Vagina (tissue), 2 donors: ENCODE measurements at regions not wholly inside any gene's neighbourhood (a gene's known extent, or its start where the extent isn't known, plus 50 kb on each side); places are given as distances from the start of the nearest gene placed in this dataset.

Experiments
- DNase-seq, 2 donors: peaks; one replicate each; pipeline ENCODE4 v3.0.0-alpha.2; 2017; ENCODE audit errors: extremely low spot score in 2 of 2
- H3K27ac ChIP-seq: fragments of 200-600 bp; sonication (generic); one replicate; pipeline ENCODE4 v1.5.1; 2019
- H3K27me3 ChIP-seq: fragments of 200-600 bp; sonication (generic); one replicate; pipeline ENCODE4 v1.5.1; 2019
- H3K36me3 ChIP-seq, 2 donors: fragments of 200-600 bp; sonication (generic); one replicate each; pipeline ENCODE4 v1.5.1; 2017 to 2019
- H3K4me1 ChIP-seq: fragments of 200-600 bp; sonication (generic); one replicate; pipeline ENCODE4 v1.5.1; 2019
- H3K4me3 ChIP-seq, 2 donors: fragments of 200-600 bp; sonication (generic); 1 replicate in 1 of 2; 2 replicates in 1 of 2; pipeline ENCODE4 v1.5.1; 2016 to 2019
- H3K9me3 ChIP-seq: fragments of 200-600 bp; sonication (generic); one replicate; pipeline ENCODE4 v1.5.1; 2019
- CTCF ChIP-seq, 3 experiments: fragments of 450-650 bp in 2 of 3; fragments of 200-600 bp in 1 of 3; sonication (generic) in 1 of 3; IDR thresholded peaks; one replicate each; pipeline ENCODE4 v1.5.1; 2017 to 2019; ENCODE audit warnings: antibody characterized with exemption in 3 of 3, mild to moderate bottlenecking in 2 of 3, moderate library complexity in 2 of 3
- POLR2A ChIP-seq, 2 donors: fragments of 450-650 bp; IDR thresholded peaks; one replicate each; pipeline ENCODE4 v1.6.1; 2017; ENCODE audit warnings: antibody characterized with exemption in 2 of 2, mild to moderate bottlenecking in 2 of 2, moderate library complexity in 2 of 2
- POLR2AphosphoS5 ChIP-seq, 2 donors: sonication (generic); formaldehyde crosslinking; IDR thresholded peaks; one replicate each; pipeline ENCODE4 v1.9.0; 2017; ENCODE audit warnings: antibody characterized with exemption in 2 of 2, mild to moderate bottlenecking in 2 of 2, low read depth in 1 of 2; ENCODE audit not compliant: insufficient read depth in 1 of 2
- intact Hi-C: fragments of 100-400 bp; cut with DNase I; formaldehyde crosslinking; loops from one replicate; pipeline ENCODE4 v1.15.1; 2023

- Histone ChIP-seq H3K9me3 (no peaks in the 10 kb centered on the region), H3K27me3 (no peaks in the 10 kb centered on the region), H3K36me3 (no peaks in the 10 kb centered on the region), H3K4me3 (no peak overlapping the region), H3K27ac (peak overlapping the region; percentile 60), H3K4me1 (peaks cover 13% of the 10 kb centered on the region)
- no peak for DNase-seq
- intact Hi-C loops: no loop called here
- TF ChIP-seq POLR2AphosphoS5 (IDR thresholded peaks at IDR 0.05; ENCODE audit: insufficient read depth in 1 of 2, low read depth in 1 of 2) (peak in 1 of 2 donors; percentile 33), POLR2A (IDR thresholded peaks at IDR 0.05) (no peak), CTCF (IDR thresholded peaks at IDR 0.05) (no peak)
Measured at GRCh38 chr14:101706509-101707067, 54.9 kb upstream of the PPP2R5C start.

- H3K4me1 ChIP-seq: peaks cover 13% of the 10 kb centered on the region
- H3K9me3 ChIP-seq: no peaks in the 10 kb centered on the region
- peak overlapping the region; percentile 60 for H3K27ac ChIP-seq
- intact Hi-C loops: no loop called here
- DNase-seq: no peak
- no peaks in the 10 kb centered on the region for H3K36me3 ChIP-seq
- peak in 1 of 2 donors; percentile 78 for TF ChIP-seq POLR2AphosphoS5 (IDR thresholded peaks at IDR 0.05; ENCODE audit: insufficient read depth in 1 of 2, low read depth in 1 of 2)
- TF ChIP-seq POLR2A (IDR thresholded peaks at IDR 0.05): no peak
- TF ChIP-seq CTCF (IDR thresholded peaks at IDR 0.05): peak; percentile 46 to 92 (median 92)
- H3K27me3 ChIP-seq: no peaks in the 10 kb centered on the region
- no peak overlapping the region for H3K4me3 ChIP-seq
Measured at GRCh38 chr14:101707068-101707842, 54.3 kb upstream of the PPP2R5C start.

GRCh38 chr14:101707863-101708620 is 53.5 kb upstream of the PPP2R5C start:
- Histone ChIP-seq H3K27me3 (no peaks in the 10 kb centered on the region), H3K4me1 (peaks cover 13% of the 10 kb centered on the region), H3K27ac (no peak overlapping the region), H3K9me3 (no peaks in the 10 kb centered on the region), H3K4me3 (no peak overlapping the region), H3K36me3 (no peaks in the 10 kb centered on the region)
- DNase-seq: peak in 1 of 2 donors; percentile 79
- intact Hi-C loops: no loop called here
- no peak for TF ChIP-seq CTCF (IDR thresholded peaks at IDR 0.05)
- TF ChIP-seq POLR2AphosphoS5 (IDR thresholded peaks at IDR 0.05; ENCODE audit: insufficient read depth in 1 of 2, low read depth in 1 of 2): no peak
- TF ChIP-seq POLR2A (IDR thresholded peaks at IDR 0.05): no peak

- Histone ChIP-seq H3K27me3 (no peaks in the 10 kb centered on the region), H3K9me3 (no peaks in the 10 kb centered on the region), H3K4me3 (no peak overlapping the region), H3K27ac (no peak overlapping the region), H3K4me1 (peaks cover 13% of the 10 kb centered on the region), H3K36me3 (no peaks in the 10 kb centered on the region)
- no peak for TF ChIP-seq POLR2AphosphoS5 (IDR thresholded peaks at IDR 0.05; ENCODE audit: insufficient read depth in 1 of 2, low read depth in 1 of 2)
- no peak for TF ChIP-seq POLR2A (IDR thresholded peaks at IDR 0.05)
- TF ChIP-seq CTCF (IDR thresholded peaks at IDR 0.05): no peak
- intact Hi-C loops: no loop called here
- DNase-seq: peak in 1 of 2 donors; percentile 82
Measured at GRCh38 chr14:101708853-101709532, 52.5 kb upstream of the PPP2R5C start.
